ENCODE measurements at regions not wholly inside any gene's neighbourhood (a gene's known extent, or its start where the extent isn't known, plus 50 kb on each side); places are given as distances from the start of the nearest gene placed in this dataset.

DNA sequence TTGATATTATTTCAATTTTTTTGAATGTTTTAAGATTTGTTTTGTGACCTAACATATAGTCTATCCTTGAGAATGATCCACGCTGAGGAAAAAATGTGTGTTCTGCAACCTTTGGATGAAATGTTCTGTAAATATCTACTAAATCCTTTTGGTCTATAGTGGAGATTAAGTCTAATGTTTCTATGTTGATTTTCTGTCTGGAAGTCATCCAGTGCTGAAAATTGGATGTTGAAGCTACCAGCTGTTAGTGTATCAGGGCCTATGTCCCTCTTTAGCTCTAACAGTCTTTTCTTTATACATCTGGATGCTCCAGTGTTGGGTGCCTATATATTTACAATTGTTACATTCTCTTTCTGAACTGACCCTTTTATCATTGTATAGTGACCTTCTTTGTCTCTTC is 422.3 kb downstream of the TMEM232 start:
- Histone ChIP-seq H3K4me3 (ENCODE audit: low read depth in 2 of 2, low read length in 2 of 2) (no peak overlapping the region), H3K27ac (ENCODE audit: low read length) (no peak overlapping the region), H3K36me3 (ENCODE audit: control insufficient read depth, insufficient read depth, low read length) (no peaks in the 10 kb centered on the region), H3K9me3 (ENCODE audit: control insufficient read depth, insufficient read depth, low read depth, low read length) (no peaks in the 10 kb centered on the region), H3K27me3 (ENCODE audit: control insufficient read depth, insufficient read depth, low read length) (no peaks in the 10 kb centered on the region), H3K4me1 (ENCODE audit: control insufficient read depth, insufficient read depth, low read length) (no peaks in the 10 kb centered on the region)
- no TSS peak for BruUV-seq (replicated peaks)
- ChIA-PET POLR2A (no interaction called here), CTCF (no interaction called here)
- TF ChIP-seq POLR2AphosphoS5 (IDR thresholded peaks at IDR 0.05; ENCODE audit: low read depth, low read length) (no peak), SIN3A (IDR thresholded peaks at IDR 0.05; ENCODE audit: borderline replicate concordance, insufficient read depth, low read depth, low read length) (no peak), TCF7L2 (IDR thresholded peaks at IDR 0.05; ENCODE audit: low read depth, low read length) (no peak)
- TF ChIP-seq, protein P1, sequence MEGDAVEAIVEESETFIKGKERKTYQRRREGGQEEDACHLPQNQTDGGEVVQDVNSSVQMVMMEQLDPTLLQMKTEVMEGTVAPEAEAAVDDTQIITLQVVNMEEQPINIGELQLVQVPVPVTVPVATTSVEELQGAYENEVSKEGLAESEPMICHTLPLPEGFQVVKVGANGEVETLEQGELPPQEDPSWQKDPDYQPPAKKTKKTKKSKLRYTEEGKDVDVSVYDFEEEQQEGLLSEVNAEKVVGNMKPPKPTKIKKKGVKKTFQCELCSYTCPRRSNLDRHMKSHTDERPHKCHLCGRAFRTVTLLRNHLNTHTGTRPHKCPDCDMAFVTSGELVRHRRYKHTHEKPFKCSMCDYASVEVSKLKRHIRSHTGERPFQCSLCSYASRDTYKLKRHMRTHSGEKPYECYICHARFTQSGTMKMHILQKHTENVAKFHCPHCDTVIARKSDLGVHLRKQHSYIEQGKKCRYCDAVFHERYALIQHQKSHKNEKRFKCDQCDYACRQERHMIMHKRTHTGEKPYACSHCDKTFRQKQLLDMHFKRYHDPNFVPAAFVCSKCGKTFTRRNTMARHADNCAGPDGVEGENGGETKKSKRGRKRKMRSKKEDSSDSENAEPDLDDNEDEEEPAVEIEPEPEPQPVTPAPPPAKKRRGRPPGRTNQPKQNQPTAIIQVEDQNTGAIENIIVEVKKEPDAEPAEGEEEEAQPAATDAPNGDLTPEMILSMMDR (IDR thresholded peaks at IDR 0.05) = no peak
- TF ChIP-seq, protein P2, sequence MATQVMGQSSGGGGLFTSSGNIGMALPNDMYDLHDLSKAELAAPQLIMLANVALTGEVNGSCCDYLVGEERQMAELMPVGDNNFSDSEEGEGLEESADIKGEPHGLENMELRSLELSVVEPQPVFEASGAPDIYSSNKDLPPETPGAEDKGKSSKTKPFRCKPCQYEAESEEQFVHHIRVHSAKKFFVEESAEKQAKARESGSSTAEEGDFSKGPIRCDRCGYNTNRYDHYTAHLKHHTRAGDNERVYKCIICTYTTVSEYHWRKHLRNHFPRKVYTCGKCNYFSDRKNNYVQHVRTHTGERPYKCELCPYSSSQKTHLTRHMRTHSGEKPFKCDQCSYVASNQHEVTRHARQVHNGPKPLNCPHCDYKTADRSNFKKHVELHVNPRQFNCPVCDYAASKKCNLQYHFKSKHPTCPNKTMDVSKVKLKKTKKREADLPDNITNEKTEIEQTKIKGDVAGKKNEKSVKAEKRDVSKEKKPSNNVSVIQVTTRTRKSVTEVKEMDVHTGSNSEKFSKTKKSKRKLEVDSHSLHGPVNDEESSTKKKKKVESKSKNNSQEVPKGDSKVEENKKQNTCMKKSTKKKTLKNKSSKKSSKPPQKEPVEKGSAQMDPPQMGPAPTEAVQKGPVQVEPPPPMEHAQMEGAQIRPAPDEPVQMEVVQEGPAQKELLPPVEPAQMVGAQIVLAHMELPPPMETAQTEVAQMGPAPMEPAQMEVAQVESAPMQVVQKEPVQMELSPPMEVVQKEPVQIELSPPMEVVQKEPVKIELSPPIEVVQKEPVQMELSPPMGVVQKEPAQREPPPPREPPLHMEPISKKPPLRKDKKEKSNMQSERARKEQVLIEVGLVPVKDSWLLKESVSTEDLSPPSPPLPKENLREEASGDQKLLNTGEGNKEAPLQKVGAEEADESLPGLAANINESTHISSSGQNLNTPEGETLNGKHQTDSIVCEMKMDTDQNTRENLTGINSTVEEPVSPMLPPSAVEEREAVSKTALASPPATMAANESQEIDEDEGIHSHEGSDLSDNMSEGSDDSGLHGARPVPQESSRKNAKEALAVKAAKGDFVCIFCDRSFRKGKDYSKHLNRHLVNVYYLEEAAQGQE (IDR thresholded peaks at IDR 0.05; ENCODE audit: insufficient read depth in 1 of 2, low read depth in 2 of 2, low read length in 1 of 2) = no peak
- in situ Hi-C loops (cut with HindIII; ENCODE audit: low pct_unique_long_range_greater_than_20kb, low sequenced_read_pairs) (no loop called here), intact Hi-C loops (cut with micrococcal nuclease; ENCODE audit: unreplicated experiment) (no loop called here)
- ATAC-seq = no peak
- no peak for DNase-seq (ENCODE audit: low read depth, low spot score)

DNA sequence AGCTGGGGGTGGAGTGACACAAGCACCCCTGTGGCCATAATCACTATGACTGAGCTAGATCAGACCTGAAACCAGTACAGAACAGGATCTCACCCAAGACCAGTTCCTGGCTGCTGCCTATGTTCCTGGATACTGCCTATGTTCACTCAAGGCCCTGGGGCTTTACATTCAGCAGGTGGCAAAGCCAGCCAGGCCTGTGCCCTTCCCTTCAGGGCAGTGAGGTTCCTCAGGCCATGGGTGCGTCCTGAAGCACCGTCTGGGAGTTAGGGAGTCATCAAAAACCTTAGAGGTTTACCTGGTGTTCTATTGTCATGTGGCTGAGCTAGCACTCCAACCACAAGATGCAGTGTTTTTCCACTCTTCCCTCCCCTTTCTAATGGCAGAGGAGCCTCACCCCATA is 419.8 kb downstream of the TMEM232 start:
- no peaks in the 10 kb centered on the region for H3K27me3 ChIP-seq (ENCODE audit: control insufficient read depth, insufficient read depth, low read length)
- no peak for TF ChIP-seq POLR2AphosphoS5 (IDR thresholded peaks at IDR 0.05; ENCODE audit: low read depth, low read length)
- TF ChIP-seq, protein P1 (IDR thresholded peaks at IDR 0.05) = no peak
- TF ChIP-seq, protein P2 (IDR thresholded peaks at IDR 0.05; ENCODE audit: insufficient read depth in 1 of 2, low read depth in 2 of 2, low read length in 1 of 2) = no peak
- TF ChIP-seq SIN3A (IDR thresholded peaks at IDR 0.05; ENCODE audit: borderline replicate concordance, insufficient read depth, low read depth, low read length) = no peak
- TF ChIP-seq TCF7L2 (IDR thresholded peaks at IDR 0.05; ENCODE audit: low read depth, low read length) = no peak
- no peak overlapping the region for H3K27ac ChIP-seq (ENCODE audit: low read length)
- intact Hi-C loops (cut with micrococcal nuclease; ENCODE audit: unreplicated experiment) = no loop called here
- ATAC-seq (no peak), DNase-seq (ENCODE audit: low read depth, low spot score) (no peak)
- POLR2A ChIA-PET = no interaction called here
- BruUV-seq (replicated peaks) = no TSS peak
- H3K4me3 ChIP-seq (ENCODE audit: low read depth in 2 of 2, low read length in 2 of 2) = no peak overlapping the region
- no peaks in the 10 kb centered on the region for H3K9me3 ChIP-seq (ENCODE audit: control insufficient read depth, insufficient read depth, low read depth, low read length)
- H3K36me3 ChIP-seq (ENCODE audit: control insufficient read depth, insufficient read depth, low read length) = no peaks in the 10 kb centered on the region
- CTCF ChIA-PET = no interaction called here
- H3K4me1 ChIP-seq (ENCODE audit: control insufficient read depth, insufficient read depth, low read length) = no peaks in the 10 kb centered on the region
- in situ Hi-C loops (cut with HindIII; ENCODE audit: low pct_unique_long_range_greater_than_20kb, low sequenced_read_pairs) = no loop called here

All from Panc1 (cell line).